H9 (cell line): ENCODE measurements at regions not wholly inside any gene's neighbourhood (a gene's known extent, or its start where the extent isn't known, plus 50 kb on each side); places are given as distances from the start of the nearest gene placed in this dataset.

Experiments used
- DNase-seq: peaks from one replicate; pipeline ENCODE4 v3.0.0-alpha.2; 2017
- H2AFZ ChIP-seq: one replicate; pipeline ENCODE4 v1.6.1; 2013; ENCODE audit warnings: mild to moderate bottlenecking, low read length, control low read depth, moderate library complexity
- H2AK5ac ChIP-seq: 2 replicates; pipeline ENCODE4 v1.6.1; 2013; ENCODE audit warnings: low read length, control low read depth, mixed read lengths; ENCODE audit not compliant: insufficient read length
- H2BK120ac ChIP-seq: one replicate; pipeline ENCODE4 v1.6.1; 2013; ENCODE audit warnings: low read depth, mild to moderate bottlenecking, low read length, control low read depth, inconsistent platforms; ENCODE audit not compliant: poor library complexity, severe bottlenecking
- H2BK12ac ChIP-seq: 2 replicates; pipeline ENCODE4 v1.6.1; 2013; ENCODE audit warnings: low read length, control low read depth, mixed read lengths, low read depth; ENCODE audit not compliant: insufficient read length
- H2BK15ac ChIP-seq: 2 replicates; pipeline ENCODE4 v1.6.1; 2013; ENCODE audit warnings: low read depth, low read length, control low read depth
- H2BK20ac ChIP-seq: one replicate; pipeline ENCODE4 v1.6.1; 2013; ENCODE audit warnings: low read depth, mild to moderate bottlenecking, low read length, control low read depth, inconsistent platforms; ENCODE audit not compliant: poor library complexity, severe bottlenecking
- H2BK5ac ChIP-seq: 2 replicates; pipeline ENCODE4 v1.6.1; 2013; ENCODE audit warnings: low read length, control low read depth, mixed read lengths; ENCODE audit not compliant: insufficient read length
- H3K14ac ChIP-seq: 2 replicates; pipeline ENCODE4 v1.6.1; 2013; ENCODE audit warnings: low read length, control low read depth; ENCODE audit not compliant: insufficient read depth
- H3K18ac ChIP-seq: 2 replicates; pipeline ENCODE4 v1.6.1; 2013; ENCODE audit warnings: low read depth, mild to moderate bottlenecking, mixed read lengths, low read length, control low read depth; ENCODE audit not compliant: insufficient read length
- H3K23ac ChIP-seq: 2 replicates; pipeline ENCODE4 v1.6.1; 2013; ENCODE audit warnings: low read length, control low read depth, mixed read lengths, low read depth; ENCODE audit not compliant: insufficient read length
- H3K23me2 ChIP-seq: 2 replicates; pipeline ENCODE4 v1.6.1; 2013; ENCODE audit warnings: low read depth, mild to moderate bottlenecking, mixed read lengths, low read length, control low read depth; ENCODE audit not compliant: insufficient read length, poor library complexity, severe bottlenecking
- H3K27ac ChIP-seq: 2 replicates; pipeline ENCODE4 v1.5.1; 2013; ENCODE audit warnings: low read length, control low read depth, mixed read lengths, low read depth; ENCODE audit not compliant: insufficient read length
- H3K27me3 ChIP-seq: 2 replicates; pipeline ENCODE4 v1.6.1; 2013; ENCODE audit warnings: low read length, control low read depth, inconsistent platforms; ENCODE audit not compliant: insufficient read depth
- H3K4ac ChIP-seq: 2 replicates; pipeline ENCODE4 v1.6.1; 2013; ENCODE audit warnings: low read depth, mild to moderate bottlenecking, control low read depth, inconsistent platforms, low read length, moderate library complexity
- H3K4me1 ChIP-seq: 2 replicates; pipeline ENCODE4 v1.6.1; 2013; ENCODE audit warnings: low read length, control low read depth, inconsistent platforms; ENCODE audit not compliant: insufficient read depth
- H3K4me2 ChIP-seq: 2 replicates; pipeline ENCODE4 v1.6.1; 2013; ENCODE audit warnings: low read length, control low read depth, mixed read lengths; ENCODE audit not compliant: insufficient read length, insufficient read depth
- H3K56ac ChIP-seq: 2 replicates; pipeline ENCODE4 v1.6.1; 2013; ENCODE audit warnings: low read depth, mild to moderate bottlenecking, mixed read lengths, low read length, control low read depth; ENCODE audit not compliant: insufficient read length
- H3K79me1 ChIP-seq: 2 replicates; pipeline ENCODE4 v1.6.1; 2013; ENCODE audit warnings: low read depth, mild to moderate bottlenecking, moderate library complexity, low read length, control low read depth, inconsistent platforms; ENCODE audit not compliant: insufficient read depth, poor library complexity, severe bottlenecking
- H3K79me2 ChIP-seq: 2 replicates; pipeline ENCODE4 v1.6.1; 2013; ENCODE audit warnings: low read length, control low read depth, inconsistent platforms; ENCODE audit not compliant: insufficient read depth
- H3K9ac ChIP-seq: 2 replicates; pipeline ENCODE4 v1.6.1; 2013; ENCODE audit warnings: low read length, control low read depth, mixed read lengths; ENCODE audit not compliant: insufficient read length; ENCODE audit errors: extremely low read depth
- H3K9me3 ChIP-seq: one replicate; pipeline ENCODE4 v1.6.1; 2013; ENCODE audit warnings: low read depth, low read length, inconsistent platforms; ENCODE audit not compliant: control insufficient read depth
- H3T11ph ChIP-seq: one replicate; pipeline ENCODE4 v1.6.1; 2013; ENCODE audit warnings: mild to moderate bottlenecking, low read length, control low read depth, inconsistent platforms
- H4K20me1 ChIP-seq: one replicate; pipeline ENCODE4 v1.6.1; 2013; ENCODE audit not compliant: control insufficient read depth, insufficient read length, insufficient read depth
- H4K5ac ChIP-seq: 2 replicates; pipeline ENCODE4 v1.6.1; 2013; ENCODE audit warnings: low read depth, mild to moderate bottlenecking, mixed read lengths, low read length, control low read depth; ENCODE audit not compliant: insufficient read length
- H4K8ac ChIP-seq: replicated peaks from 2 replicates; pipeline ENCODE4 v1.6.1; 2013; ENCODE audit warnings: low read length, control low read depth, mixed read lengths, low read depth; ENCODE audit not compliant: insufficient read length
- H4K91ac ChIP-seq: 2 replicates; pipeline ENCODE4 v1.6.1; 2013; ENCODE audit warnings: low read depth, mild to moderate bottlenecking, moderate library complexity, mixed read lengths, low read length, control low read depth; ENCODE audit not compliant: insufficient read length
- H3K27ac Mint-ChIP-seq, 3 experiments: 2 replicates in 2 of 3; 3 replicates in 1 of 3; pipeline ENCODE4 v1.8.0; 2020 to 2021; ENCODE audit warnings: mixed read lengths in 3 of 3, mild to moderate bottlenecking in 1 of 3, moderate library complexity in 1 of 3
- H3K27me3 Mint-ChIP-seq: 2 replicates; pipeline ENCODE4 v1.8.0; 2021; ENCODE audit warnings: low read depth, mild to moderate bottlenecking, moderate library complexity, mixed read lengths
- H3K36me3 Mint-ChIP-seq, 3 experiments: 2 replicates in 2 of 3; 3 replicates in 1 of 3; pipeline ENCODE4 v1.8.0; 2020 to 2021; ENCODE audit warnings: low read depth in 3 of 3, mixed read lengths in 3 of 3; ENCODE audit not compliant: insufficient read depth in 1 of 3
- H3K4me1 Mint-ChIP-seq, 2 experiments: 2 replicates each; pipeline ENCODE4 v1.8.0; 2020; ENCODE audit warnings: mixed read lengths in 2 of 2
- H3K4me3 Mint-ChIP-seq, 2 experiments: 2 replicates in 1 of 2; 3 replicates in 1 of 2; pipeline ENCODE4 v1.8.0; 2020 to 2021; ENCODE audit warnings: mild to moderate bottlenecking in 2 of 2, mixed read lengths in 2 of 2, moderate library complexity in 1 of 2
- H3K9me3 Mint-ChIP-seq, 2 experiments: 2 replicates in 1 of 2; 3 replicates in 1 of 2; pipeline ENCODE4 v1.8.0; 2020; ENCODE audit warnings: mild to moderate bottlenecking in 2 of 2, mixed read lengths in 2 of 2, moderate library complexity in 1 of 2
- WGBS: extraction: QIAGEN DNeasy Blood & Tissue Kit; methylation state at CpG from one replicate; pipeline ENCODE4 v1.1.7; 2013; ENCODE audit warnings: missing lambda C conversion rate, low lambda C conversion rate, mixed read lengths; ENCODE audit not compliant: insufficient read length; ENCODE audit errors: extremely low coverage; 5-methylcytosine and 5-hydroxymethylcytosine counted together
- TF ChIP-seq, protein P1 (sequence below): fragments of 200-600 bp; sonication (generic); conservative IDR thresholded peaks from 3 replicates; pipeline ENCODE4 v1.8.0; 2021; ENCODE audit warnings: antibody characterized with exemption, mild to moderate bottlenecking

- Histone ChIP-seq H3T11ph (no peak overlapping the region), H3K9ac (no peak overlapping the region), H3K4ac (no peak overlapping the region), H2BK20ac (no peak overlapping the region), H2BK15ac (no peak overlapping the region), H3K4me1 (no peaks in the 10 kb centered on the region), H3K23ac (no peak overlapping the region), H3K14ac (no peak overlapping the region), H2BK5ac (no peak overlapping the region), H3K27ac (no peak overlapping the region), H2AFZ (no peak overlapping the region), H2BK120ac (no peak overlapping the region), H3K9me3 (no peaks in the 10 kb centered on the region), H3K23me2 (no peaks in the 10 kb centered on the region), H4K20me1 (no peaks in the 10 kb centered on the region), H3K4me2 (no peak overlapping the region), H3K56ac (no peak overlapping the region), H4K8ac (no peak overlapping the region), H4K91ac (no peak overlapping the region), H2BK12ac (no peak overlapping the region), H4K5ac (no peak overlapping the region), H3K18ac (no peak overlapping the region), H3K79me1 (no peaks in the 10 kb centered on the region), H3K27me3 (no peaks in the 10 kb centered on the region), H2AK5ac (no peak overlapping the region), H3K79me2 (no peaks in the 10 kb centered on the region)
- H3K27ac Mint-ChIP-seq, result no peak overlapping the region
- no peak for DNase-seq
- no peaks in the 10 kb centered on the region for H3K36me3 Mint-ChIP-seq
- peaks cover 10% of the 10 kb centered on the region for H3K27me3 Mint-ChIP-seq
- WGBS, result no CpG with 5 or more reads among the region's 13 CpGs
- peaks cover 0 to 2% of the 10 kb centered on the region in 2 experiments; a peak in 4 of 5 replicates for H3K9me3 Mint-ChIP-seq
- TF ChIP-seq, protein P1, sequence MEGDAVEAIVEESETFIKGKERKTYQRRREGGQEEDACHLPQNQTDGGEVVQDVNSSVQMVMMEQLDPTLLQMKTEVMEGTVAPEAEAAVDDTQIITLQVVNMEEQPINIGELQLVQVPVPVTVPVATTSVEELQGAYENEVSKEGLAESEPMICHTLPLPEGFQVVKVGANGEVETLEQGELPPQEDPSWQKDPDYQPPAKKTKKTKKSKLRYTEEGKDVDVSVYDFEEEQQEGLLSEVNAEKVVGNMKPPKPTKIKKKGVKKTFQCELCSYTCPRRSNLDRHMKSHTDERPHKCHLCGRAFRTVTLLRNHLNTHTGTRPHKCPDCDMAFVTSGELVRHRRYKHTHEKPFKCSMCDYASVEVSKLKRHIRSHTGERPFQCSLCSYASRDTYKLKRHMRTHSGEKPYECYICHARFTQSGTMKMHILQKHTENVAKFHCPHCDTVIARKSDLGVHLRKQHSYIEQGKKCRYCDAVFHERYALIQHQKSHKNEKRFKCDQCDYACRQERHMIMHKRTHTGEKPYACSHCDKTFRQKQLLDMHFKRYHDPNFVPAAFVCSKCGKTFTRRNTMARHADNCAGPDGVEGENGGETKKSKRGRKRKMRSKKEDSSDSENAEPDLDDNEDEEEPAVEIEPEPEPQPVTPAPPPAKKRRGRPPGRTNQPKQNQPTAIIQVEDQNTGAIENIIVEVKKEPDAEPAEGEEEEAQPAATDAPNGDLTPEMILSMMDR, result no peak
- peaks cover 2 to 6% of the 10 kb centered on the region in 2 experiments for H3K4me1 Mint-ChIP-seq
- no peak overlapping the region for H3K4me3 Mint-ChIP-seq
Measured at GRCh38 chr10:3237530-3237929, 64.9 kb upstream of the PITRM1 start.
